Activated CD8-positive, alpha-beta T cell treated with anti-CD3 and anti-CD28 coated beads, Interleukin-2, amount 10 ng/mL, durations not matched to agents 7 days and 5 days (primary cell): ENCODE measurements at regions not wholly inside any gene's neighbourhood (a gene's known extent, or its start where the extent isn't known, plus 50 kb on each side); places are given as distances from the start of the nearest gene placed in this dataset.

Experiments used
- ATAC-seq: fragments of 150-1000 bp; cut with Tn5 transposase; one replicate; pipeline ENCODE4 v1.10.0; 2021; ENCODE audit warnings: moderate library complexity
- CTCF ChIA-PET: fragments of 350-600 bp; sonication (Branson Sonifier 250); formaldehyde crosslinking; loops from one replicate; lab custom pipeline; 2021; ENCODE audit warnings: antibody characterized with exemption; lab: Charles Lee
- POLR2A ChIA-PET: fragments of 350-600 bp; sonication (Branson Sonifier 250); formaldehyde crosslinking; loops from one replicate; lab custom pipeline; 2021; ENCODE audit warnings: antibody characterized with exemption; lab: Charles Lee
- DNase-seq: peaks from one replicate; pipeline ENCODE4 v3.0.0-alpha.2; 2020
- H3K27ac Mint-ChIP-seq: one replicate; pipeline ENCODE4 v1.8.0; 2021; ENCODE audit warnings: mild to moderate bottlenecking, mixed read lengths
- H3K27me3 Mint-ChIP-seq: one replicate; pipeline ENCODE4 v1.8.0; 2021; ENCODE audit warnings: low read depth, mixed read lengths
- H3K36me3 Mint-ChIP-seq: one replicate; pipeline ENCODE4 v1.8.0; 2021; ENCODE audit warnings: low read depth, mixed read lengths
- H3K4me1 Mint-ChIP-seq: one replicate; pipeline ENCODE4 v1.8.0; 2021; ENCODE audit warnings: low read depth, mixed read lengths
- H3K4me3 Mint-ChIP-seq: one replicate; pipeline ENCODE4 v1.8.0; 2021; ENCODE audit warnings: mild to moderate bottlenecking, mixed read lengths
- H3K9me3 Mint-ChIP-seq: one replicate; pipeline ENCODE4 v1.8.0; 2022; ENCODE audit warnings: mixed read lengths; ENCODE audit not compliant: insufficient read depth

DNA sequence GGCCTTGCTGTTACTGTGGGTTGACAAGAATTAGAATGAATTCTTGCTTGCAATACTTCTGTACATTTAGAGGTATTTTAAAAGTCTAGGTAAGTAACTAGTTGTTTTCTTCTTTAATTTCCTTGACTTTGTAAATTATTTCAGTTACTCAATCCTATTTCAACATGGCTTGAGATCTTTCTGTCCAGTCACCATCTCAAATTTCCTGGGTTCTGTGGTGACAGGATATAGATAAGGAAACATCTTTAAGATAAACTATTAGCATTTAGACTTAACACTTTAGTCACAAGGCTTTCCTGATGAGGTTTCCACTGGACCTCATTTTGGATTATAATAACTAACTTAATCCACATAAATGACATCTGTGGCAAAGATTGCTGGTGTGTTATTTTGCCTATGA is 195.9 kb upstream of the DPH6 start:
- ATAC-seq (no peak), DNase-seq (no peak)
- H3K36me3 Mint-ChIP-seq = no peaks in the 10 kb centered on the region
- no peak overlapping the region for H3K4me3 Mint-ChIP-seq
- H3K27ac Mint-ChIP-seq = no peak overlapping the region
- ChIA-PET CTCF (interaction anchor here (1.4 kb wide), 1 partner anchor 10 kb away, joined by 4 read pairs; no protein-coding TSS in a partner anchor), POLR2A (no interaction called here)
- no peaks in the 10 kb centered on the region for H3K9me3 Mint-ChIP-seq
- H3K27me3 Mint-ChIP-seq = peaks cover 2% of the 10 kb centered on the region
- no peaks in the 10 kb centered on the region for H3K4me1 Mint-ChIP-seq

DNA sequence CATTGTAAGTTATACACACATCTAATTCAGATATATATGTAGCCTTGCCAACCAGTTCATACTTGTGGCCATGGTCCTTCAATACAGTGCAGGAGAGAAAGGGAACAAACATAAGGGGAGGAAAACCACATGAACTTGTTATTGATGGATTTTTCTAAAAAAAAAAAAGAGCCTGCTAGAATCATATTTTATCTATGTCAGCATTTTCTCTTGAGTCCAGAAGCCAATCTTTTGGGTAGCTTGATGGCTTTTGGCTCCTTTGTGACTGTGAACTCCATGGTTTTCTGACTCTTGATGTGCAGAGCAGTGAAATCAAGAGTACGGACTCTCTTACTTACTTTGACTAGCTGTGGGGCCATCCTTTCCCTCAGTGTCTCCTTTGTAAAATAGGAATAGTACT is 197.4 kb upstream of the DPH6 start:
- POLR2A ChIA-PET = no interaction called here
- H3K9me3 Mint-ChIP-seq = no peaks in the 10 kb centered on the region
- no peaks in the 10 kb centered on the region for H3K4me1 Mint-ChIP-seq
- CTCF ChIA-PET = interaction anchor here (1.1 kb wide), 1 partner anchor 9 kb away, joined by 3 read pairs; no protein-coding TSS in a partner anchor
- ATAC-seq (no peak), DNase-seq (no peak)
- H3K27ac Mint-ChIP-seq = no peak overlapping the region
- H3K27me3 Mint-ChIP-seq = peaks cover 2% of the 10 kb centered on the region
- no peaks in the 10 kb centered on the region for H3K36me3 Mint-ChIP-seq
- H3K4me3 Mint-ChIP-seq = no peak overlapping the region

- no peak overlapping the region for H3K4me3 Mint-ChIP-seq
Measured at GRCh38 chr15:35746121-35746520, 200.2 kb upstream of the DPH6 start.

GRCh38 chr15:35748105-35748504 is 202.1 kb upstream of the DPH6 start:
- Mint-ChIP-seq H3K4me1 (no peaks in the 10 kb centered on the region), H3K27me3 (peaks cover 2% of the 10 kb centered on the region), H3K36me3 (no peaks in the 10 kb centered on the region), H3K4me3 (no peak overlapping the region), H3K9me3 (no peaks in the 10 kb centered on the region), H3K27ac (no peak overlapping the region)
- ChIA-PET POLR2A (no interaction called here), CTCF (no interaction called here)
- DNase-seq (no peak), ATAC-seq (no peak)

More at GRCh38 chr15:35746121-35746520, 200.2 kb upstream of the DPH6 start:
- ChIA-PET POLR2A (no interaction called here), CTCF (no interaction called here)
- Mint-ChIP-seq H3K4me1 (no peaks in the 10 kb centered on the region), H3K27me3 (peaks cover 2% of the 10 kb centered on the region), H3K27ac (no peak overlapping the region), H3K36me3 (no peaks in the 10 kb centered on the region), H3K9me3 (no peaks in the 10 kb centered on the region)
- DNase-seq = no peak
- ATAC-seq = no peak

DNA sequence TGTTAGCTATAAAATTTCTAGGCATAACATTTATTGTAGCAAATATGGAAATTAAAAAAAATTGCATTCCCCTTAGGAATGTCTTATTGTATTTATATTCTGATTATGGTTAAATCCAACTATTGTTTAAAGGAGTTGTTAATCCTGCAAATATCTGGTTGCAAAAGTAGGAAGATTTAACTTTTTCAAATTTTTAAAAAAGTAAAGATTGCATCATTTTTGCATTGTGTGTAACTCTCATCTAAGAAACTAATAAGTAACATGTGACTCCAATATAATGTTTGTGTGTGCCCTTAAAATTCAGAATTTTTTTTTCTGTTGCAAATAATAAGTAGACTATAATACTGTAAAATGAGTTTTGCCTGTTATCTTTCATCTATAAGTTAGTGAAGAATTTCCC is 204.1 kb upstream of the DPH6 start:
- ChIA-PET CTCF (no interaction called here), POLR2A (no interaction called here)
- H3K36me3 Mint-ChIP-seq = no peaks in the 10 kb centered on the region
- H3K9me3 Mint-ChIP-seq = no peaks in the 10 kb centered on the region
- no peak for DNase-seq
- ATAC-seq = no peak
- H3K27ac Mint-ChIP-seq = no peak overlapping the region
- no peak overlapping the region for H3K4me3 Mint-ChIP-seq
- no peaks in the 10 kb centered on the region for H3K4me1 Mint-ChIP-seq
- H3K27me3 Mint-ChIP-seq = peaks cover 2% of the 10 kb centered on the region

GRCh38 chr15:35751413-35752133 is 205.6 kb upstream of the DPH6 start:
- POLR2A ChIA-PET = no interaction called here
- Mint-ChIP-seq H3K36me3 (no peaks in the 10 kb centered on the region), H3K4me1 (no peaks in the 10 kb centered on the region), H3K9me3 (no peaks in the 10 kb centered on the region), H3K27ac (no peak overlapping the region), H3K27me3 (no peaks in the 10 kb centered on the region), H3K4me3 (no peak overlapping the region)
- CTCF ChIA-PET = interaction anchor here (0.6 to 1.5 kb wide), 13 partner anchors 8 to 189 kb away, joined by 3 to 8 read pairs (median 3); no protein-coding TSS in a partner anchor
- ATAC-seq = peak; percentile 63
- peak; percentile 64 for DNase-seq

- Mint-ChIP-seq H3K27ac (no peak overlapping the region), H3K9me3 (no peaks in the 10 kb centered on the region), H3K36me3 (no peaks in the 10 kb centered on the region), H3K27me3 (no peaks in the 10 kb centered on the region), H3K4me1 (no peaks in the 10 kb centered on the region), H3K4me3 (no peak overlapping the region)
- CTCF ChIA-PET = interaction anchor here (0.6 to 1.5 kb wide), 12 partner anchors 9 to 60 kb away, joined by 3 to 8 read pairs (median 4); no protein-coding TSS in a partner anchor
- no peak for DNase-seq
- POLR2A ChIA-PET = no interaction called here
- ATAC-seq = no peak
Measured at GRCh38 chr15:35752134-35752466, 206.1 kb upstream of the DPH6 start.

GRCh38 chr15:35753486-35753885 is 207.5 kb upstream of the DPH6 start:
- ATAC-seq (no peak), DNase-seq (no peak)
- H3K4me1 Mint-ChIP-seq = no peaks in the 10 kb centered on the region
- H3K9me3 Mint-ChIP-seq = no peaks in the 10 kb centered on the region
- peaks cover 2% of the 10 kb centered on the region for H3K27me3 Mint-ChIP-seq
- ChIA-PET CTCF (no interaction called here), POLR2A (no interaction called here)
- no peaks in the 10 kb centered on the region for H3K36me3 Mint-ChIP-seq
- H3K4me3 Mint-ChIP-seq = no peak overlapping the region
- no peak overlapping the region for H3K27ac Mint-ChIP-seq

GRCh38 chr15:35755237-35755802 is 209.4 kb upstream of the DPH6 start:
- CTCF ChIA-PET = no interaction called here
- no peak overlapping the region for H3K27ac Mint-ChIP-seq

GRCh38 chr15:35756623-35757022 is 210.7 kb upstream of the DPH6 start:
- H3K27me3 Mint-ChIP-seq = peaks cover 2% of the 10 kb centered on the region
- ChIA-PET CTCF (no interaction called here), POLR2A (no interaction called here)
- H3K9me3 Mint-ChIP-seq = no peaks in the 10 kb centered on the region
- H3K27ac Mint-ChIP-seq = no peak overlapping the region
- H3K4me1 Mint-ChIP-seq = no peaks in the 10 kb centered on the region
- ATAC-seq (no peak), DNase-seq (no peak)
- no peak overlapping the region for H3K4me3 Mint-ChIP-seq
- H3K36me3 Mint-ChIP-seq = no peaks in the 10 kb centered on the region

More at GRCh38 chr15:35755237-35755802, 209.4 kb upstream of the DPH6 start:
- Mint-ChIP-seq H3K4me1 (no peaks in the 10 kb centered on the region), H3K4me3 (no peak overlapping the region), H3K36me3 (no peaks in the 10 kb centered on the region), H3K9me3 (no peaks in the 10 kb centered on the region), H3K27me3 (peaks cover 2% of the 10 kb centered on the region)
- DNase-seq (no peak), ATAC-seq (no peak)
- POLR2A ChIA-PET = no interaction called here

DNA sequence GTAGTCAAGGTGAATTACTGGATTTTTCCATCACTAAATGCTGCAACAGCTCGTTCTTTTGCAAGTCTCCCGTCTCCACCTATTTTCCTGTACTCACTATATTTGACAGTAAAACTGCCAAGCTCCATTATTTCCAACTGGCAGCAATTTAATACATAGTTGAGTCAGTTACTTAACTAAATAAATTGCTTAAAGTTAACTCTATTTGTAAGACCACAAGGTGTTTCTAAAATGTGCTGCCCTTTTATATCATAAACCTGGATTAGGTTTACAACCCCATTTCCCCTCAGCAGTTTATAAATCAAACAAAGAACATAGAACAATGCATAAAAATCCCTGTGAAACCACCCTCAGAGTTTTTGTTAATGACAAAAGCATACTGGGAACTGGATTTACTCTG is 211.4 kb upstream of the DPH6 start:
- H3K27me3 Mint-ChIP-seq = peaks cover 2% of the 10 kb centered on the region
- H3K36me3 Mint-ChIP-seq = no peaks in the 10 kb centered on the region
- no peaks in the 10 kb centered on the region for H3K4me1 Mint-ChIP-seq
- DNase-seq = no peak
- no peak for ATAC-seq
- H3K4me3 Mint-ChIP-seq = no peak overlapping the region
- ChIA-PET POLR2A (no interaction called here), CTCF (no interaction called here)
- H3K9me3 Mint-ChIP-seq = no peaks in the 10 kb centered on the region
- no peak overlapping the region for H3K27ac Mint-ChIP-seq

- Mint-ChIP-seq H3K27me3 (peaks cover 2% of the 10 kb centered on the region), H3K27ac (no peak overlapping the region), H3K4me3 (no peak overlapping the region), H3K4me1 (no peaks in the 10 kb centered on the region), H3K36me3 (no peaks in the 10 kb centered on the region), H3K9me3 (no peaks in the 10 kb centered on the region)
- ChIA-PET CTCF (no interaction called here), POLR2A (no interaction called here)
- DNase-seq = no peak
- no peak for ATAC-seq
Measured at GRCh38 chr15:35757765-35758164, 211.8 kb upstream of the DPH6 start.
